Fibroblast of the aortic adventitia (primary cell): ENCODE measurements at regions not wholly inside any gene's neighbourhood (a gene's known extent, or its start where the extent isn't known, plus 50 kb on each side); places are given as distances from the start of the nearest gene placed in this dataset.
"Not testable (repeated sequence)": the region's sequence is repeated elsewhere in the genome, so short reads cannot be mapped to it uniquely, and the experiment has no call there.

Source experiments
- DNase-seq: peaks from one replicate; pipeline ENCODE4 v3.0.0-alpha.2; 2010; ENCODE audit warnings: low read depth
- H3K4me3 ChIP-seq: 2 replicates; pipeline ENCODE4 v1.5.1; 2011; ENCODE audit warnings: low read depth, mild to moderate bottlenecking, control low read depth, low read length, moderate library complexity
- TF ChIP-seq, protein P1 (sequence below): IDR thresholded peaks from 2 replicates; pipeline ENCODE4 v1.5.1; 2011; ENCODE audit warnings: mild to moderate bottlenecking, low read length, control low read depth, inconsistent platforms; ENCODE audit not compliant: insufficient read depth

GRCh38 chr11:37313266-37313665, 715.2 kb upstream of the RAG2 start:
- no peak for DNase-seq

GRCh38 chr11:37306563-37306962, 708.5 kb upstream of the RAG2 start:
- DNase-seq = no peak
- H3K4me3 ChIP-seq = no peak overlapping the region
- TF ChIP-seq, protein P1, sequence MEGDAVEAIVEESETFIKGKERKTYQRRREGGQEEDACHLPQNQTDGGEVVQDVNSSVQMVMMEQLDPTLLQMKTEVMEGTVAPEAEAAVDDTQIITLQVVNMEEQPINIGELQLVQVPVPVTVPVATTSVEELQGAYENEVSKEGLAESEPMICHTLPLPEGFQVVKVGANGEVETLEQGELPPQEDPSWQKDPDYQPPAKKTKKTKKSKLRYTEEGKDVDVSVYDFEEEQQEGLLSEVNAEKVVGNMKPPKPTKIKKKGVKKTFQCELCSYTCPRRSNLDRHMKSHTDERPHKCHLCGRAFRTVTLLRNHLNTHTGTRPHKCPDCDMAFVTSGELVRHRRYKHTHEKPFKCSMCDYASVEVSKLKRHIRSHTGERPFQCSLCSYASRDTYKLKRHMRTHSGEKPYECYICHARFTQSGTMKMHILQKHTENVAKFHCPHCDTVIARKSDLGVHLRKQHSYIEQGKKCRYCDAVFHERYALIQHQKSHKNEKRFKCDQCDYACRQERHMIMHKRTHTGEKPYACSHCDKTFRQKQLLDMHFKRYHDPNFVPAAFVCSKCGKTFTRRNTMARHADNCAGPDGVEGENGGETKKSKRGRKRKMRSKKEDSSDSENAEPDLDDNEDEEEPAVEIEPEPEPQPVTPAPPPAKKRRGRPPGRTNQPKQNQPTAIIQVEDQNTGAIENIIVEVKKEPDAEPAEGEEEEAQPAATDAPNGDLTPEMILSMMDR = no peak

More at GRCh38 chr11:37313266-37313665, 715.2 kb upstream of the RAG2 start:
- TF ChIP-seq, protein P1 = no peak
- H3K4me3 ChIP-seq = no peak overlapping the region

- H3K4me3 ChIP-seq, DNase-seq: not testable (repeated sequence)
Measured at GRCh38 chr11:37301405-37301804, 703.4 kb upstream of the RAG2 start.

GRCh38 chr11:37298173-37298572, 700.1 kb upstream of the RAG2 start:
- TF ChIP-seq, protein P1 = no peak
- no peak for DNase-seq
- H3K4me3 ChIP-seq = no peak overlapping the region

- DNase-seq = no peak
- H3K4me3 ChIP-seq = no peak overlapping the region
- TF ChIP-seq, protein P1 = no peak
Measured at GRCh38 chr11:37286890-37287289, 688.9 kb upstream of the RAG2 start.

GRCh38 chr11:37282367-37282766, 684.3 kb upstream of the RAG2 start:
- TF ChIP-seq, protein P1 = no peak
- no peak for DNase-seq
- no peak overlapping the region for H3K4me3 ChIP-seq

- H3K4me3 ChIP-seq = no peak overlapping the region
- TF ChIP-seq, protein P1 = no peak
- no peak for DNase-seq
Measured at GRCh38 chr11:37280200-37280599, 682.2 kb upstream of the RAG2 start.
